Left lung (tissue), 4 donors: ENCODE measurements at regions not wholly inside any gene's neighbourhood (a gene's known extent, or its start where the extent isn't known, plus 50 kb on each side); places are given as distances from the start of the nearest gene placed in this dataset.
A peak's percentile ranks its signal among the peaks of the same experiment; 100 is the strongest.

Experiments
- ATAC-seq: fragments of 200-7000 bp; cut with Tn5 transposase; one replicate; pipeline ENCODE4 v1.9.1; 2020; ENCODE audit warnings: moderate library complexity
- DNase-seq, 4 donors: peaks; one replicate each; pipeline ENCODE4 v3.0.0-alpha.2; 2013 to 2020
- H3K27ac ChIP-seq, 2 donors: fragments of 200-600 bp; sonication (generic) in 1 of 2; one replicate each; pipeline versions ENCODE4 v1.5.0 to v1.8.0; 2020 to 2021
- H3K27me3 ChIP-seq, 2 donors: fragments of 200-600 bp; sonication (generic) in 1 of 2; one replicate each; pipeline versions ENCODE4 v1.5.0 to v1.8.0; 2020 to 2021
- H3K36me3 ChIP-seq, 2 donors: fragments of 200-600 bp; sonication (generic) in 1 of 2; one replicate each; pipeline versions ENCODE4 v1.5.0 to v1.8.0; 2020 to 2021
- H3K4me1 ChIP-seq, 2 donors: fragments of 200-600 bp; one replicate each; pipeline ENCODE4 v1.8.0; 2021
- H3K4me3 ChIP-seq, 2 donors: fragments of 200-600 bp; sonication (generic) in 1 of 2; one replicate each; pipeline versions ENCODE4 v1.5.0 to v1.8.0; 2020 to 2021; ENCODE audit warnings: mild to moderate bottlenecking in 1 of 2
- H3K9me3 ChIP-seq, 2 donors: fragments of 200-600 bp; sonication (generic) in 1 of 2; one replicate each; pipeline versions ENCODE4 v1.5.0 to v1.8.0; 2020 to 2021
- intact Hi-C, 2 donors: fragments of 100-400 bp; cut with DNase I; formaldehyde crosslinking; loops; one replicate each; pipeline versions ENCODE4 v1.11.2 to v1.14.2; 2022
- TF ChIP-seq, protein P1 (sequence below), 2 donors: fragments of 200-600 bp; sonication (generic) in 1 of 2; IDR thresholded peaks; one replicate each; pipeline versions ENCODE4 v1.5.0 to v1.8.0; 2021; ENCODE audit warnings: antibody characterized with exemption in 2 of 2
- donor health status: DM: no; HTN: yes; CAD: no.
- donor health status: DM: no; HTN: no; CAD: no.

DNA sequence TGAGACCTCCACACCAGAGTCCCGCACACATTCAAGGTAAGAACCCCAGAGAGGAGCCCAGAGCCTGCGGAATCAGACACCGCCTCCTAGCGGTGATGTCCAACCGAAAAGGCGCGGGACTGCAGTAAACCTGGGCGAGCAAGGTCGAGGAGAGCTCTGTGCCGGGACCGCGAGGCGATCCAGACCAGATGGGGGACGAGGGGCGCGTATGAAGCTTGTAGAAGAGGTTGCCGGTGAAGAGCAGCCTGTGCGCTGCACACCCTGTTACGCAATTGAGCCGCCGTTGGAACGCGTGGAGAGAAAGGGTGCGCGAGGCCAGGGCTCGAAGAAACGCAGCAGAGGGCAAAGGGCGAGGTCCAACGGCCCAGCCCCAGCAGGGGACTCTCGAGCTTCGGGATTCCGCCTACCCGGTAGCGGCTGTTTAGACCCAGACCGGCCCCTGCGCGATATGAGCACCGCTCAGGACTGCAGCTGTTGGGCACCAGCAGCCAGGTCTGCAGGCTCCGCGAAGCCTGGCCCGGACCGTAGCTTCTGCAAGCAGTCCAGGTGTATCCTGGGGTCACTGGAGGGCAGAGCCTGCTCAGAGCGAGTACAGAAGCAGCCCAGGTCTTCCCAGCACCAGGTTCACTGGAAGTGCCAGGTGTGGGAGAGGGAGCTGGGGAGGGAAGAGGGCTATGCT lies 65.9 kb upstream of the ZNF599 start:
- DNase-seq (peak in 2 of 4 donors; percentile 34 to 77), ATAC-seq (peak; percentile 79)
- H3K4me3 ChIP-seq = peak overlapping the region in 1 of 2 donors; percentile 2
- H3K27me3 ChIP-seq = peaks cover 0 to 14% of the 10 kb centered on the region in 2 donors
- H3K9me3 ChIP-seq = no peaks in the 10 kb centered on the region
- no peaks in the 10 kb centered on the region for H3K36me3 ChIP-seq
- H3K27ac ChIP-seq = no peak overlapping the region
- TF ChIP-seq, protein P1, sequence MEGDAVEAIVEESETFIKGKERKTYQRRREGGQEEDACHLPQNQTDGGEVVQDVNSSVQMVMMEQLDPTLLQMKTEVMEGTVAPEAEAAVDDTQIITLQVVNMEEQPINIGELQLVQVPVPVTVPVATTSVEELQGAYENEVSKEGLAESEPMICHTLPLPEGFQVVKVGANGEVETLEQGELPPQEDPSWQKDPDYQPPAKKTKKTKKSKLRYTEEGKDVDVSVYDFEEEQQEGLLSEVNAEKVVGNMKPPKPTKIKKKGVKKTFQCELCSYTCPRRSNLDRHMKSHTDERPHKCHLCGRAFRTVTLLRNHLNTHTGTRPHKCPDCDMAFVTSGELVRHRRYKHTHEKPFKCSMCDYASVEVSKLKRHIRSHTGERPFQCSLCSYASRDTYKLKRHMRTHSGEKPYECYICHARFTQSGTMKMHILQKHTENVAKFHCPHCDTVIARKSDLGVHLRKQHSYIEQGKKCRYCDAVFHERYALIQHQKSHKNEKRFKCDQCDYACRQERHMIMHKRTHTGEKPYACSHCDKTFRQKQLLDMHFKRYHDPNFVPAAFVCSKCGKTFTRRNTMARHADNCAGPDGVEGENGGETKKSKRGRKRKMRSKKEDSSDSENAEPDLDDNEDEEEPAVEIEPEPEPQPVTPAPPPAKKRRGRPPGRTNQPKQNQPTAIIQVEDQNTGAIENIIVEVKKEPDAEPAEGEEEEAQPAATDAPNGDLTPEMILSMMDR (IDR thresholded peaks at IDR 0.05) = peak; percentile 16 to 21
- intact Hi-C loops = no loop called here
- no peaks in the 10 kb centered on the region for H3K4me1 ChIP-seq

DNA sequence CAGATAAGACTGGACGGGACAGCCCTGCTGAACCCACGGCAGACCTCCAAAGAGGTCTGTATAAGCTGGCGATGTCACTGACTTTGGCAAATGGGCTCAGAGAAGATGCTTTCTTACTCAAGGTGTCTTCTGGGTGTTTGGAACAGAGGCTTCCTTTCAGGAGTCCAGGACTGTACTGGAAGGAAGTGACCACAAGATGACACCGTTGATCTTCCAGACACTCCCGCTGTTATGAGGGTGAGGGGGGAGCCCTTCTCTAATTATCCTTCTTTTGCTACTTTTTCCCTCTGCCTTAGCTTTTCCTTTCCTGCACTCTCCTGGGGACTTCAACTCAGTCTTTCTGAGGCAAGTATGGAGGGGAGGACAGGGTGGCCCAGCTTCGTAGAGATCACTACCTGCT lies 65.2 kb upstream of the ZNF599 start:
- Histone ChIP-seq H3K9me3 (no peaks in the 10 kb centered on the region), H3K27me3 (peaks cover 0 to 14% of the 10 kb centered on the region in 2 donors), H3K27ac (peak overlapping the region in 1 of 2 donors; percentile 30), H3K36me3 (no peaks in the 10 kb centered on the region), H3K4me3 (peak overlapping the region in 1 of 2 donors; percentile 2), H3K4me1 (no peaks in the 10 kb centered on the region)
- ATAC-seq (peak; percentile 71), DNase-seq (no peak)
- intact Hi-C loops = no loop called here
- TF ChIP-seq, protein P1 (IDR thresholded peaks at IDR 0.05) = no peak

DNA sequence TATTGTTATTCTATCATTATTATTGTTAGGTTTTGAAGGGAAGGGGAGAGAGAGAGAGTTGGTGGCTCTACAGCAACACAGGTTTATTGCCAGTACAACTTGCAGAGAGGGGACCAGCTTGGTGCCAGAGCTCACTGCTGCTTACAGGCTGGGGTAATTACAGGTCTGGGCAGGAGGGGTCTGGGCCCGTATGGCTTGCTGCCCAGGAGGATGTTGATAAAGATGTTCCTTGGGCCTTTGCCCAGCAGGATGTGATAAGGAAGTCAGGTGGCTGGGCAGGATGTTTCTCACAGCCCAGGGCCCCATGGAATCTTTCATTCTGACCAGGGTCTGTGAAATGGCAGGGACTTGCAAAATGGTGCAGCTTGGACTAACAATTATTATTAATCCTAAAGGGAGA lies 64.2 kb upstream of the ZNF599 start:
- Histone ChIP-seq H3K36me3 (no peaks in the 10 kb centered on the region), H3K27me3 (peaks cover 0 to 14% of the 10 kb centered on the region in 2 donors), H3K4me1 (no peaks in the 10 kb centered on the region), H3K27ac (peak overlapping the region in 1 of 2 donors; percentile 30), H3K4me3 (no peak overlapping the region), H3K9me3 (no peaks in the 10 kb centered on the region)
- intact Hi-C loops = no loop called here
- ATAC-seq (no peak), DNase-seq (peak in 1 of 4 donors; percentile 10)
- TF ChIP-seq, protein P1 (IDR thresholded peaks at IDR 0.05) = no peak

DNA sequence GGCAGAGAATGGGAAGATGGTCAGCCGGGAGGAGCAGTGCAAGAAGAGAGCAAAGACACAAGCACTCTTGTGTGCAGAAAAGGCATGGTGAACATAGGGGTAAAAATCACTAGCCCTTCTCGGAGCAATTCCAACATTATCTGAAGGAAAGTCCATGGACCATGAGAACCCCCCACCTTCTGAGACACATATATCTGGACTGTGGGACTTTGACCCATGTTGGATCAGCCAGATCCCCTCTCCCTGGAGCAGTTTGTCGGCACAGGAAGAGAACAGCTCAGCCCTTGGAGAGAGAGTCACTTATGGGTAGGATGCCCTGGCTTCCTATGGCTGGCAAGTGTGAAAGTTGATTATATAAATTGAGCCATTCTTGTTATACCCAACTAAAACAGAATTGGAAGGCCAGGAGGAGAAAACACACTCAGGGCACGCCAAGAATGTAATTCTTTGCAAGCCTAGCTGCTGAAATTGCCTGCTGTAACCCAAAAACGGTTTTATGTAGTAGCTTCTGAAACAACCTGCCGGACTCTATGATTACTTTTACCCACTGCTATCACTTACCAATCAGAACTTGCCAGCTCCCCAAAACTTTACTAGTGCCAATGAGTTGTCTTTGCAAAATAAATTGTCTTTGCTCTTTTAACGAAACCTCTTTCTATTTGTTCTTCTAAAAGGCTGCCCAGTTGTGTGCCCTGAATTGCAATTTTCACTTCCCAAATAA lies 62.8 kb upstream of the ZNF599 start:
- Histone ChIP-seq H3K36me3 (no peaks in the 10 kb centered on the region), H3K27ac (no peak overlapping the region), H3K9me3 (no peaks in the 10 kb centered on the region), H3K4me1 (no peaks in the 10 kb centered on the region), H3K4me3 (no peak overlapping the region), H3K27me3 (peaks cover 0 to 14% of the 10 kb centered on the region in 2 donors)
- DNase-seq (no peak), ATAC-seq (no peak)
- TF ChIP-seq, protein P1 (IDR thresholded peaks at IDR 0.05) = no peak
- intact Hi-C loops = no loop called here

DNA sequence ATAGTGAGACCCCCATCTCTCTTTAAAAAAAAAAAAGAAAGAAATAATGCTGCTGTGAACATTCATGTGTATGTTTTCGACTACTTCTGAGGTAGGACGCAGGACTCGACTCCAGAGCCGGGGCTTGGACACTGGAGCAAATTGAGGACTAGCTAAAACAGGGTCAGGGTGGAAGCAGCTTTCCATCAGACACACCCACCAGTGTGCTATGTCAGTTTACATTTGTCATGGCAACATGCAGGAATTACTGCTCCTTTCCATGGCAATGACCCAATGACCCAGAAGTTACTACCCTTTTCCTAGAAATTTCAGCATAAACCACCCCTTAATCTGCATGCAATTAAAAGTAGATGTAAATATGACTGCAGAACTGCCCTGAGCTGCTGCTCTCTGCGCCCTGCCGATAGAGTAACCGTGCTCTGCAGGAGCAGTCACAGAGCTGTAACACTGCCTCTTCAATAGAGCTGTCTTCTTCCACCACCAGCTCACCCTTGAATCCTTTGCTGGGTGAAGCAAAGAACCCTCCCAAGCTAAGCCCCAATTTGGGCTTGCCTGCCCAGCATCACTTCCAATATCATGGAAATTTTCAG lies 61.6 kb upstream of the ZNF599 start:
- H3K27me3 ChIP-seq = peaks cover 0 to 14% of the 10 kb centered on the region in 2 donors
- DNase-seq (no peak), ATAC-seq (no peak)
- intact Hi-C loops = no loop called here
- no peak overlapping the region for H3K27ac ChIP-seq
- H3K4me1 ChIP-seq = no peaks in the 10 kb centered on the region
- TF ChIP-seq, protein P1 (IDR thresholded peaks at IDR 0.05) = no peak
- no peak overlapping the region for H3K4me3 ChIP-seq
- no peaks in the 10 kb centered on the region for H3K36me3 ChIP-seq
- H3K9me3 ChIP-seq = no peaks in the 10 kb centered on the region
